GM18861 (cell line): ENCODE measurements at regions not wholly inside any gene's neighbourhood (a gene's known extent, or its start where the extent isn't known, plus 50 kb on each side); places are given as distances from the start of the nearest gene placed in this dataset.

ENCODE experiments used
- ATAC-seq: cut with Tn5 transposase; IDR thresholded peaks from one replicate; pipeline ENCODE4 v1.9.1; 2021; ENCODE audit not compliant: unreplicated experiment

GRCh38 chr1:149841597-149842238, 57.6 kb upstream of the BOLA1 start:
- peak; percentile 30 for ATAC-seq

- peak; percentile 51 for ATAC-seq
Measured at GRCh38 chr1:149842458-149843064, 56.8 kb upstream of the BOLA1 start.

- ATAC-seq, result no peak
Measured at GRCh38 chr1:149843431-149844041, 55.8 kb upstream of the BOLA1 start.

GRCh38 chr1:149844101-149844500, 55.3 kb upstream of the BOLA1 start:
- no peak for ATAC-seq

GRCh38 chr1:149844650-149845255, 54.6 kb upstream of the BOLA1 start:
- ATAC-seq, result no peak

- ATAC-seq, result no peak
Measured at GRCh38 chr1:149845416-149845815, 54.0 kb upstream of the BOLA1 start.

GRCh38 chr1:149846042-149846441, 53.3 kb upstream of the BOLA1 start:
- ATAC-seq, result no peak

GRCh38 chr1:149846593-149847466, 52.5 kb upstream of the BOLA1 start:
- no peak for ATAC-seq

GRCh38 chr1:149848340-149849110, 50.8 kb upstream of the BOLA1 start:
- no peak for ATAC-seq

- ATAC-seq, result no peak
Measured at GRCh38 chr1:149849111-149849946, 50.0 kb upstream of the BOLA1 start.
